A549 (cell line): ENCODE measurements at regions not wholly inside any gene's neighbourhood (a gene's known extent, or its start where the extent isn't known, plus 50 kb on each side); places are given as distances from the start of the nearest gene placed in this dataset.

Experiments
- CEBPB ChIP-seq, 2 experiments: fragments of >200 bp in 1 of 2; sonication (Bioruptor Twin) in 1 of 2; formaldehyde crosslinking in 1 of 2; IDR thresholded peaks; 2 replicates each; pipeline ENCODE4 v1.6.1; 2012 to 2016
- CHD2 ChIP-seq: fragments of 150-350 bp; IDR thresholded peaks from 2 replicates; pipeline ENCODE4 v1.6.1; 2014; ENCODE audit warnings: low read length; ENCODE audit not compliant: partially characterized antibody
- KDM1A ChIP-seq: fragments of 200-600 bp; sonication (generic); IDR thresholded peaks from 2 replicates; pipeline ENCODE4 v1.6.1; 2016; ENCODE audit warnings: low read depth, mild to moderate bottlenecking
- MYC ChIP-seq: IDR thresholded peaks from 2 replicates; pipeline ENCODE4 v1.6.1; 2012; ENCODE audit warnings: mild to moderate bottlenecking, inconsistent platforms, low read length, improper control_type of control experiment, borderline replicate concordance
- TF ChIP-seq, protein P1 (sequence below): fragments of >200 bp; sonication (Bioruptor Twin); formaldehyde crosslinking; IDR thresholded peaks from 3 replicates; pipeline ENCODE4 v1.5.1; 2016
- TF ChIP-seq, protein P2 (sequence below): fragments of 450-650 bp; IDR thresholded peaks from 2 replicates; pipeline ENCODE4 v1.6.1; 2014; ENCODE audit warnings: antibody characterized with exemption
- TF ChIP-seq, protein P3 (sequence below): fragments of 150-350 bp; IDR thresholded peaks from 2 replicates; pipeline ENCODE4 v1.6.1; 2014; ENCODE audit warnings: low read depth, mild to moderate bottlenecking, low read length
- TF ChIP-seq, protein P4 (sequence below): fragments of 200-600 bp; sonication (generic); IDR thresholded peaks from 2 replicates; pipeline ENCODE4 v1.6.1; 2016; ENCODE audit warnings: antibody characterized with exemption, mild to moderate bottlenecking, moderate library complexity

DNA sequence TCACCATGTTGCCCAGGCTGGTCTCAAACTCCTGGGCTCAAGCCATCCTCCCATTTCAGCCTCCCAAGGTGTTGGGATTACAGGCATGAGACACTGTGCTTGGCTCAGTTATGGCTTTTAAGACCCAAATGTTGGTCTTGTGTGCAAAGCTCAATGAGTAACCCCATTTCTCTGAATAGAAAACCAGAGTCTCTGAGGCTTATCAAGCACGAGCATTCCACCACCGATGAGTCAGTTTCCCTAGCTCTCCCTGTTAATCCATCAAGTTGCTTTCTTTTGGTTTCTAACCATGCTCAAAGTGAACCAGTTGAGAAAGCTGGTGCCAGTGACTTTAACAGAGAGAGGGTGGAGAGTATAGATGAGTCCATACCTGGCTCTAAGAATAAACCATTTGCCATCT, 350.9 kb upstream of the ADGRL2 start:
- TF ChIP-seq, protein P1, sequence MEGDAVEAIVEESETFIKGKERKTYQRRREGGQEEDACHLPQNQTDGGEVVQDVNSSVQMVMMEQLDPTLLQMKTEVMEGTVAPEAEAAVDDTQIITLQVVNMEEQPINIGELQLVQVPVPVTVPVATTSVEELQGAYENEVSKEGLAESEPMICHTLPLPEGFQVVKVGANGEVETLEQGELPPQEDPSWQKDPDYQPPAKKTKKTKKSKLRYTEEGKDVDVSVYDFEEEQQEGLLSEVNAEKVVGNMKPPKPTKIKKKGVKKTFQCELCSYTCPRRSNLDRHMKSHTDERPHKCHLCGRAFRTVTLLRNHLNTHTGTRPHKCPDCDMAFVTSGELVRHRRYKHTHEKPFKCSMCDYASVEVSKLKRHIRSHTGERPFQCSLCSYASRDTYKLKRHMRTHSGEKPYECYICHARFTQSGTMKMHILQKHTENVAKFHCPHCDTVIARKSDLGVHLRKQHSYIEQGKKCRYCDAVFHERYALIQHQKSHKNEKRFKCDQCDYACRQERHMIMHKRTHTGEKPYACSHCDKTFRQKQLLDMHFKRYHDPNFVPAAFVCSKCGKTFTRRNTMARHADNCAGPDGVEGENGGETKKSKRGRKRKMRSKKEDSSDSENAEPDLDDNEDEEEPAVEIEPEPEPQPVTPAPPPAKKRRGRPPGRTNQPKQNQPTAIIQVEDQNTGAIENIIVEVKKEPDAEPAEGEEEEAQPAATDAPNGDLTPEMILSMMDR = no peak
- TF ChIP-seq, protein P2, sequence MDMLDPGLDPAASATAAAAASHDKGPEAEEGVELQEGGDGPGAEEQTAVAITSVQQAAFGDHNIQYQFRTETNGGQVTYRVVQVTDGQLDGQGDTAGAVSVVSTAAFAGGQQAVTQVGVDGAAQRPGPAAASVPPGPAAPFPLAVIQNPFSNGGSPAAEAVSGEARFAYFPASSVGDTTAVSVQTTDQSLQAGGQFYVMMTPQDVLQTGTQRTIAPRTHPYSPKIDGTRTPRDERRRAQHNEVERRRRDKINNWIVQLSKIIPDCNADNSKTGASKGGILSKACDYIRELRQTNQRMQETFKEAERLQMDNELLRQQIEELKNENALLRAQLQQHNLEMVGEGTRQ = no peak
- TF ChIP-seq, protein P3, sequence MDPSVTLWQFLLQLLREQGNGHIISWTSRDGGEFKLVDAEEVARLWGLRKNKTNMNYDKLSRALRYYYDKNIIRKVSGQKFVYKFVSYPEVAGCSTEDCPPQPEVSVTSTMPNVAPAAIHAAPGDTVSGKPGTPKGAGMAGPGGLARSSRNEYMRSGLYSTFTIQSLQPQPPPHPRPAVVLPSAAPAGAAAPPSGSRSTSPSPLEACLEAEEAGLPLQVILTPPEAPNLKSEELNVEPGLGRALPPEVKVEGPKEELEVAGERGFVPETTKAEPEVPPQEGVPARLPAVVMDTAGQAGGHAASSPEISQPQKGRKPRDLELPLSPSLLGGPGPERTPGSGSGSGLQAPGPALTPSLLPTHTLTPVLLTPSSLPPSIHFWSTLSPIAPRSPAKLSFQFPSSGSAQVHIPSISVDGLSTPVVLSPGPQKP = no peak
- TF ChIP-seq, protein P4, sequence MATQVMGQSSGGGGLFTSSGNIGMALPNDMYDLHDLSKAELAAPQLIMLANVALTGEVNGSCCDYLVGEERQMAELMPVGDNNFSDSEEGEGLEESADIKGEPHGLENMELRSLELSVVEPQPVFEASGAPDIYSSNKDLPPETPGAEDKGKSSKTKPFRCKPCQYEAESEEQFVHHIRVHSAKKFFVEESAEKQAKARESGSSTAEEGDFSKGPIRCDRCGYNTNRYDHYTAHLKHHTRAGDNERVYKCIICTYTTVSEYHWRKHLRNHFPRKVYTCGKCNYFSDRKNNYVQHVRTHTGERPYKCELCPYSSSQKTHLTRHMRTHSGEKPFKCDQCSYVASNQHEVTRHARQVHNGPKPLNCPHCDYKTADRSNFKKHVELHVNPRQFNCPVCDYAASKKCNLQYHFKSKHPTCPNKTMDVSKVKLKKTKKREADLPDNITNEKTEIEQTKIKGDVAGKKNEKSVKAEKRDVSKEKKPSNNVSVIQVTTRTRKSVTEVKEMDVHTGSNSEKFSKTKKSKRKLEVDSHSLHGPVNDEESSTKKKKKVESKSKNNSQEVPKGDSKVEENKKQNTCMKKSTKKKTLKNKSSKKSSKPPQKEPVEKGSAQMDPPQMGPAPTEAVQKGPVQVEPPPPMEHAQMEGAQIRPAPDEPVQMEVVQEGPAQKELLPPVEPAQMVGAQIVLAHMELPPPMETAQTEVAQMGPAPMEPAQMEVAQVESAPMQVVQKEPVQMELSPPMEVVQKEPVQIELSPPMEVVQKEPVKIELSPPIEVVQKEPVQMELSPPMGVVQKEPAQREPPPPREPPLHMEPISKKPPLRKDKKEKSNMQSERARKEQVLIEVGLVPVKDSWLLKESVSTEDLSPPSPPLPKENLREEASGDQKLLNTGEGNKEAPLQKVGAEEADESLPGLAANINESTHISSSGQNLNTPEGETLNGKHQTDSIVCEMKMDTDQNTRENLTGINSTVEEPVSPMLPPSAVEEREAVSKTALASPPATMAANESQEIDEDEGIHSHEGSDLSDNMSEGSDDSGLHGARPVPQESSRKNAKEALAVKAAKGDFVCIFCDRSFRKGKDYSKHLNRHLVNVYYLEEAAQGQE = no peak
- TF ChIP-seq KDM1A (no peak), MYC (no peak), CEBPB (IDR thresholded peaks at IDR 0.05) (no peak), CHD2 (no peak)
